CD4-positive, alpha-beta T cell (primary cell): ENCODE measurements at regions not wholly inside any gene's neighbourhood (a gene's known extent, or its start where the extent isn't known, plus 50 kb on each side); places are given as distances from the start of the nearest gene placed in this dataset.

Experiments used
- ATAC-seq: fragments of 200-7000 bp; cut with Tn5 transposase; one replicate; pipeline ENCODE4 v1.10.0; 2022; ENCODE audit warnings: mild to moderate bottlenecking; ENCODE audit not compliant: poor library complexity
- CTCF ChIA-PET: fragments of 350-600 bp; sonication (Branson Sonifier 250); formaldehyde crosslinking; loops from one replicate; lab custom pipeline; 2021; ENCODE audit warnings: antibody characterized with exemption, inconsistent platforms; lab: Charles Lee
- POLR2A ChIA-PET: fragments of 350-600 bp; sonication (Branson Sonifier 250); formaldehyde crosslinking; loops from one replicate; lab custom pipeline; 2021; ENCODE audit warnings: antibody characterized with exemption, inconsistent platforms; lab: Charles Lee
- DNase-seq, 14 experiments: peaks; one replicate each; pipeline ENCODE4 v3.0.0-alpha.2; 2013 to 2020; ENCODE audit warnings: mixed read lengths in 2 of 14
- H3K27ac ChIP-seq, 2 donors: one replicate each; pipeline versions ENCODE4 v1.5.1 to v1.7.0; 2013; ENCODE audit warnings: low read length in 2 of 2, low read depth in 1 of 2, mild to moderate bottlenecking in 1 of 2
- H3K27me3 ChIP-seq, 2 experiments: 1 replicate in 1 of 2; 2 replicates in 1 of 2; pipeline versions ENCODE4 v1.6.1 to v1.7.0; 2013; ENCODE audit warnings: low read length in 2 of 2, control low read depth in 1 of 2, mild to moderate bottlenecking in 1 of 2, moderate library complexity in 1 of 2; ENCODE audit not compliant: insufficient read depth in 2 of 2, control insufficient read depth in 1 of 2
- H3K36me3 ChIP-seq: one replicate; pipeline ENCODE4 v1.6.1; 2013; ENCODE audit warnings: low read length, control low read depth; ENCODE audit not compliant: insufficient read depth
- H3K4me1 ChIP-seq: one replicate; pipeline ENCODE4 v1.6.1; 2013; ENCODE audit warnings: low read length, control low read depth; ENCODE audit not compliant: insufficient read depth
- H3K4me3 ChIP-seq: one replicate; pipeline ENCODE4 v1.5.1; 2013; ENCODE audit warnings: mild to moderate bottlenecking, low read length, moderate library complexity
- H3K9me3 ChIP-seq, 2 experiments: 1 replicate in 1 of 2; 2 replicates in 1 of 2; pipeline versions ENCODE4 v1.6.1 to v1.7.0; 2013; ENCODE audit warnings: low read length in 2 of 2, mild to moderate bottlenecking in 2 of 2, control low read depth in 1 of 2, moderate library complexity in 1 of 2; ENCODE audit not compliant: control insufficient read depth in 1 of 2, insufficient read depth in 1 of 2
- H3K27ac Mint-ChIP-seq: one replicate; pipeline ENCODE4 v1.8.0; 2020; ENCODE audit warnings: mixed read lengths
- H3K27me3 Mint-ChIP-seq: one replicate; pipeline ENCODE4 v1.8.0; 2021; ENCODE audit warnings: mixed read lengths
- H3K36me3 Mint-ChIP-seq: one replicate; pipeline ENCODE4 v1.8.0; 2021; ENCODE audit warnings: low read depth, mixed read lengths
- H3K4me1 Mint-ChIP-seq: one replicate; pipeline ENCODE4 v1.8.0; 2021; ENCODE audit warnings: low read depth, mixed read lengths
- H3K4me3 Mint-ChIP-seq: one replicate; pipeline ENCODE4 v1.8.0; 2020; ENCODE audit warnings: mild to moderate bottlenecking, mixed read lengths
- H3K9me3 Mint-ChIP-seq: one replicate; pipeline ENCODE4 v1.8.0; 2020; ENCODE audit warnings: mixed read lengths
- intact Hi-C, 2 experiments: fragments of 100-400 bp; cut with DNase I in 1 of 2; cut with micrococcal nuclease in 1 of 2; formaldehyde crosslinking; loops; one replicate each; pipeline versions ENCODE4 v1.15.1 to v1.9.0; 2023 to 2025; cut with DNase I, micrococcal nuclease
- TF ChIP-seq, protein P1 (sequence below): fragments of 200-600 bp; IDR thresholded peaks from one replicate; pipeline ENCODE4 v1.8.0; 2022; ENCODE audit warnings: antibody characterized with exemption, mild to moderate bottlenecking

DNA sequence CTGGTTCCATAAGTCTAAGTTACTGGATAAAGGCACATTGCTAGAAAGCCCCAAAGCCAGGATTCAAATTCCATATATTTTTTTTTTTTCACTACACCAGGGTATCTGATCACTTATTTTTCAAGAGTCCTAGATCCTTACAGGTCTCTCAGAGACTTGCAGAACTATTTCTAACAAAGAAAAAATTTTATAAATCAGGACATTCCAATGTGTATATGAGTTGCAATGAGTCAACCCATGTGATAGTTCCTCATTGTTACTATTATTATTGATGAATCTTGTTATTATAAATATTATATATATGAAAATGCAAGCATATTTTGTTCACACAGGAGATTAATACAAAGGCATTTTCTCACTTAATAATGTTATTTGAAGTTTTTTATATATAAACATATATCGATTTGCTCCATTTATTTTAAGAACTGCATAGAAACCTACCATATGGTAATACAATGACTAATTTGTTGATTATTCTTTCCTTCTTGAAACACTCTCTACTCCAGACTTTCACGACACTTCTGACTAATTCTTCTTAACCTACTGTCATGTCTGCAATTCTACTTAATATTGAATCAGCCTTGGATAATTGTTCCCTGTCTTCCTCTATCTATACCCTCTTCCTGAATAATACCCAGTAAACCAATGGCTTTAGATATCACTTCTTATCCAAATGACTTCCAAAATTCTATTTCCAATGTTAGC lies 968.4 kb upstream of the NRXN1 start:
- ChIA-PET CTCF (no interaction called here), POLR2A (no interaction called here)
- Histone ChIP-seq H3K4me3 (no peak overlapping the region), H3K9me3 (peaks cover 0 to 7% of the 10 kb centered on the region in 2 experiments), H3K27ac (no peak overlapping the region), H3K36me3 (no peaks in the 10 kb centered on the region), H3K27me3 (no peaks in the 10 kb centered on the region), H3K4me1 (no peaks in the 10 kb centered on the region)
- no peaks in the 10 kb centered on the region for H3K27me3 Mint-ChIP-seq
- intact Hi-C loops = no loop called here
- DNase-seq = no peak
- TF ChIP-seq, protein P1, sequence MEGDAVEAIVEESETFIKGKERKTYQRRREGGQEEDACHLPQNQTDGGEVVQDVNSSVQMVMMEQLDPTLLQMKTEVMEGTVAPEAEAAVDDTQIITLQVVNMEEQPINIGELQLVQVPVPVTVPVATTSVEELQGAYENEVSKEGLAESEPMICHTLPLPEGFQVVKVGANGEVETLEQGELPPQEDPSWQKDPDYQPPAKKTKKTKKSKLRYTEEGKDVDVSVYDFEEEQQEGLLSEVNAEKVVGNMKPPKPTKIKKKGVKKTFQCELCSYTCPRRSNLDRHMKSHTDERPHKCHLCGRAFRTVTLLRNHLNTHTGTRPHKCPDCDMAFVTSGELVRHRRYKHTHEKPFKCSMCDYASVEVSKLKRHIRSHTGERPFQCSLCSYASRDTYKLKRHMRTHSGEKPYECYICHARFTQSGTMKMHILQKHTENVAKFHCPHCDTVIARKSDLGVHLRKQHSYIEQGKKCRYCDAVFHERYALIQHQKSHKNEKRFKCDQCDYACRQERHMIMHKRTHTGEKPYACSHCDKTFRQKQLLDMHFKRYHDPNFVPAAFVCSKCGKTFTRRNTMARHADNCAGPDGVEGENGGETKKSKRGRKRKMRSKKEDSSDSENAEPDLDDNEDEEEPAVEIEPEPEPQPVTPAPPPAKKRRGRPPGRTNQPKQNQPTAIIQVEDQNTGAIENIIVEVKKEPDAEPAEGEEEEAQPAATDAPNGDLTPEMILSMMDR = no peak
- peaks cover 14% of the 10 kb centered on the region for H3K9me3 Mint-ChIP-seq
- no peak overlapping the region for H3K4me3 Mint-ChIP-seq
- ATAC-seq = no peak
- no peak overlapping the region for H3K27ac Mint-ChIP-seq
- no peaks in the 10 kb centered on the region for H3K4me1 Mint-ChIP-seq
- no peaks in the 10 kb centered on the region for H3K36me3 Mint-ChIP-seq

DNA sequence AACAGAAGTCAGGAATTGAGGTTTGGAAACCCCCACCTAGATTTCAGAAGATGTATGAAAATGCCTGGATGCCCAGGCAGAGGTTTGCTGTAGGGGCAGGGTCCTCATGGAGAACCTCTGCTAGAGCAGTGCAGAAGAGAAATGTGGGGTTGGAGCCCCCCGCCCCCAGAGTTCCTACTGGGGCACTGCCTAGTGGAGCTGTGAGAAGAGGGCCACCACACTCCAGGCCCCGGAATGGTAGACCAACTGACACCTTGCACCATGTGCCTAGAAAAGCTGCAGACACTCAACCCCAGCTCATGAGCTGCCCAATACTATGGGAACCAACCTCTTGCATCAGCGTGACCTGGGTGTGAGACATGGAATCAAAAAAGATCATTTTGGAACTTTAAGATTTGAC lies 967.0 kb upstream of the NRXN1 start:
- ATAC-seq = no peak
- H3K27me3 ChIP-seq = no peaks in the 10 kb centered on the region
- no peak for DNase-seq
- H3K4me3 Mint-ChIP-seq = no peak overlapping the region
- no peaks in the 10 kb centered on the region for H3K4me1 ChIP-seq
- no peaks in the 10 kb centered on the region for H3K4me1 Mint-ChIP-seq
- TF ChIP-seq, protein P1 = no peak
- no peak overlapping the region for H3K27ac ChIP-seq
- H3K9me3 Mint-ChIP-seq = peaks cover 14% of the 10 kb centered on the region
- CTCF ChIA-PET = no interaction called here
- H3K4me3 ChIP-seq = no peak overlapping the region
- no peak overlapping the region for H3K27ac Mint-ChIP-seq
- intact Hi-C loops = no loop called here
- H3K36me3 Mint-ChIP-seq = no peaks in the 10 kb centered on the region
- POLR2A ChIA-PET = no interaction called here
- no peaks in the 10 kb centered on the region for H3K36me3 ChIP-seq
- H3K9me3 ChIP-seq = peaks cover 0 to 7% of the 10 kb centered on the region in 2 experiments
- no peaks in the 10 kb centered on the region for H3K27me3 Mint-ChIP-seq

DNA sequence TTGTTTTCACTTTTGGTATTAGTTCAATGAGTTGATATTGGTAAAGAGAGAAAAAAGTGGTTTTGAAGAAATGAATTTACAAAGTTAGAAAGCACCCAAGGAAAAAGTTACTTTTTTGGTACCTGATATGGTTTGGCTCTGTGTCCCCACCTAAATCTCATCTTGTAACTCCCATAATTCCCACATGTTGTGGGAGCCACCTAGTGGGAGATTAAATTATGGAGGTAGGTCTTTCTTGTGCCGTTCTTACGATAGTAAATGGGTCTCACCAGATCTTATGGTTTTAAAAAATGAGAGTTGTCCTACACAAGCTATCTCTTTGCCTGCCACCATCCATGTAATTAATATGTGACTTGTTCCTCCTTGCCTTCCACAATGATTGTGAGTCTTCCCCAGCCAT lies 965.6 kb upstream of the NRXN1 start:
- ATAC-seq (no peak), DNase-seq (no peak)
- Mint-ChIP-seq H3K27me3 (no peaks in the 10 kb centered on the region), H3K4me3 (no peak overlapping the region), H3K4me1 (no peaks in the 10 kb centered on the region), H3K27ac (no peak overlapping the region), H3K36me3 (no peaks in the 10 kb centered on the region), H3K9me3 (peaks cover 14% of the 10 kb centered on the region)
- Histone ChIP-seq H3K27me3 (no peaks in the 10 kb centered on the region), H3K27ac (no peak overlapping the region), H3K9me3 (peaks cover 0 to 7% of the 10 kb centered on the region in 2 experiments), H3K4me1 (no peaks in the 10 kb centered on the region), H3K36me3 (no peaks in the 10 kb centered on the region), H3K4me3 (no peak overlapping the region)
- TF ChIP-seq, protein P1 = no peak
- intact Hi-C loops = no loop called here
- CTCF ChIA-PET = no interaction called here
- POLR2A ChIA-PET = no interaction called here
